SU-DHL-6 (cell line): ENCODE measurements at regions not wholly inside any gene's neighbourhood (a gene's known extent, or its start where the extent isn't known, plus 50 kb on each side); places are given as distances from the start of the nearest gene placed in this dataset.

Experiments used
- EZH2phosphoT487 ChIP-seq: fragments of 200-600 bp; sonication (generic), shearing (Covaris generic); conservative IDR thresholded peaks from 2 replicates; pipeline ENCODE4 v1.6.1; 2018; ENCODE audit warnings: mild to moderate bottlenecking, antibody characterized with exemption, low read length, moderate library complexity, mixed read lengths
- TF ChIP-seq, protein P1 (sequence below): fragments of 200-600 bp; sonication (generic); IDR thresholded peaks from one replicate; pipeline ENCODE4 v1.5.1; 2017; ENCODE audit warnings: antibody characterized with exemption, mild to moderate bottlenecking, low read length, moderate library complexity; ENCODE audit not compliant: insufficient read depth, poor library complexity, severe bottlenecking

- TF ChIP-seq, protein P1, sequence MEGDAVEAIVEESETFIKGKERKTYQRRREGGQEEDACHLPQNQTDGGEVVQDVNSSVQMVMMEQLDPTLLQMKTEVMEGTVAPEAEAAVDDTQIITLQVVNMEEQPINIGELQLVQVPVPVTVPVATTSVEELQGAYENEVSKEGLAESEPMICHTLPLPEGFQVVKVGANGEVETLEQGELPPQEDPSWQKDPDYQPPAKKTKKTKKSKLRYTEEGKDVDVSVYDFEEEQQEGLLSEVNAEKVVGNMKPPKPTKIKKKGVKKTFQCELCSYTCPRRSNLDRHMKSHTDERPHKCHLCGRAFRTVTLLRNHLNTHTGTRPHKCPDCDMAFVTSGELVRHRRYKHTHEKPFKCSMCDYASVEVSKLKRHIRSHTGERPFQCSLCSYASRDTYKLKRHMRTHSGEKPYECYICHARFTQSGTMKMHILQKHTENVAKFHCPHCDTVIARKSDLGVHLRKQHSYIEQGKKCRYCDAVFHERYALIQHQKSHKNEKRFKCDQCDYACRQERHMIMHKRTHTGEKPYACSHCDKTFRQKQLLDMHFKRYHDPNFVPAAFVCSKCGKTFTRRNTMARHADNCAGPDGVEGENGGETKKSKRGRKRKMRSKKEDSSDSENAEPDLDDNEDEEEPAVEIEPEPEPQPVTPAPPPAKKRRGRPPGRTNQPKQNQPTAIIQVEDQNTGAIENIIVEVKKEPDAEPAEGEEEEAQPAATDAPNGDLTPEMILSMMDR: no peak
- TF ChIP-seq EZH2phosphoT487: no peak
Measured at GRCh38 chr3:113055201-113055600, 64.4 kb downstream of the GTPBP8 start.
